Heart right ventricle (tissue), 16 donors: ENCODE measurements at regions not wholly inside any gene's neighbourhood (a gene's known extent, or its start where the extent isn't known, plus 50 kb on each side); places are given as distances from the start of the nearest gene placed in this dataset.

ENCODE experiments used
- ATAC-seq, 8 donors: fragments of 200-7000 bp; cut with Tn5 transposase; one replicate each; pipeline ENCODE4 v1.9.1; 2020; ENCODE audit warnings: mild to moderate bottlenecking in 8 of 8, moderate library complexity in 8 of 8, moderate number of reproducible peaks in 1 of 8
- DNase-seq, 2 donors: peaks; one replicate each; pipeline ENCODE4 v3.0.0-alpha.2; 2020
- H3K27ac ChIP-seq, 10 donors: fragments of 200-600 bp; sonication (generic) in 2 of 10; one replicate each; pipeline versions ENCODE4 v1.5.0 to v1.8.0; 2020 to 2022; ENCODE audit warnings: mild to moderate bottlenecking in 3 of 10
- H3K27me3 ChIP-seq, 7 donors: fragments of 200-600 bp; one replicate each; pipeline ENCODE4 v1.8.0; 2021 to 2022; ENCODE audit warnings: mild to moderate bottlenecking in 2 of 7
- H3K36me3 ChIP-seq, 9 donors: fragments of 200-600 bp; sonication (generic) in 1 of 9; one replicate each; pipeline versions ENCODE4 v1.5.0 to v1.8.0; 2020 to 2022; ENCODE audit warnings: mild to moderate bottlenecking in 2 of 9
- H3K4me1 ChIP-seq, 9 donors: fragments of 200-600 bp; sonication (generic) in 1 of 9; one replicate each; pipeline versions ENCODE4 v1.5.0 to v1.8.0; 2020 to 2022; ENCODE audit warnings: mild to moderate bottlenecking in 4 of 9
- H3K4me3 ChIP-seq, 10 donors: fragments of 200-600 bp; sonication (generic) in 2 of 10; one replicate each; pipeline versions ENCODE4 v1.5.0 to v1.8.0; 2020 to 2022; ENCODE audit warnings: mild to moderate bottlenecking in 7 of 10, moderate library complexity in 2 of 10
- H3K9me3 ChIP-seq, 11 donors: fragments of 200-600 bp in 10 of 11; sonication (generic) in 2 of 11; one replicate each; pipeline versions ENCODE4 v1.5.0 to v1.8.0; 2013 to 2022; ENCODE audit warnings: mild to moderate bottlenecking in 2 of 11, control low read depth in 1 of 11, moderate library complexity in 1 of 11
- WGBS, 2 donors: extraction: QIAGEN DNeasy Blood & Tissue Kit; methylation state at CpG; one replicate each; pipeline ENCODE4 v1.1.7; 2013; ENCODE audit warnings: inconsistent platforms in 1 of 2; 5-methylcytosine and 5-hydroxymethylcytosine counted together
- intact Hi-C, 10 donors: fragments of 100-400 bp; cut with DNase I; formaldehyde crosslinking; loops; one replicate each; pipeline versions ENCODE4 v1.11.1 to v1.14.2; 2022
- TF ChIP-seq, protein P1 (sequence below), 9 donors: fragments of 200-600 bp; sonication (generic) in 2 of 9; IDR thresholded peaks; one replicate each; pipeline versions ENCODE4 v1.5.0 to v1.8.0; 2021 to 2022; ENCODE audit warnings: antibody characterized with exemption in 9 of 9, mild to moderate bottlenecking in 5 of 9, moderate library complexity in 1 of 9
- donor health status: Arrhythmogenic right ventricular cardiomyopathy.
- donor health status: ischemic (EF 13 %, LVEDD 7.1; RV severe dilation, severe dysfunction).
- donor health status: healthy with polysubstance abuse.
- donor health status: DM: no; HTN: yes; CAD: no.
- donor health status: DM: no; HTN: no; CAD: no.
- donor health status: ischemic (EF 25% LVEDD 6.9; RV normal size, moderate dysfunction).
- donor health status: ischemic (EF 25% LVEDD 5.7; RV mildly dilated, moderate dysfunction).
- donor health status: healthy.
- donor health status: DM: yes; HTN: yes; CAD: no.
- donor health status: Ischemic cardiomyopathy.
- donor health status: ischemic (EF 35%, LVEDD 5.7; RV mildly dilated, moderate dysfunction).
- donor health status: nonischemic (EF 11% LVEDD 7.7; RV severe dilation, severe dysfunction).
- donor health status: DM: yes; HTN: yes; CAD: no.
- donor health status: PGD.
- donor health status: ischemic (EF 29% LVEDD 5.4; RV normal size, mild dysfunction).
- donor health status: nonischemic (EF 23%, LVEDD 6.1; RV moderate dilation, normal function).

DNA sequence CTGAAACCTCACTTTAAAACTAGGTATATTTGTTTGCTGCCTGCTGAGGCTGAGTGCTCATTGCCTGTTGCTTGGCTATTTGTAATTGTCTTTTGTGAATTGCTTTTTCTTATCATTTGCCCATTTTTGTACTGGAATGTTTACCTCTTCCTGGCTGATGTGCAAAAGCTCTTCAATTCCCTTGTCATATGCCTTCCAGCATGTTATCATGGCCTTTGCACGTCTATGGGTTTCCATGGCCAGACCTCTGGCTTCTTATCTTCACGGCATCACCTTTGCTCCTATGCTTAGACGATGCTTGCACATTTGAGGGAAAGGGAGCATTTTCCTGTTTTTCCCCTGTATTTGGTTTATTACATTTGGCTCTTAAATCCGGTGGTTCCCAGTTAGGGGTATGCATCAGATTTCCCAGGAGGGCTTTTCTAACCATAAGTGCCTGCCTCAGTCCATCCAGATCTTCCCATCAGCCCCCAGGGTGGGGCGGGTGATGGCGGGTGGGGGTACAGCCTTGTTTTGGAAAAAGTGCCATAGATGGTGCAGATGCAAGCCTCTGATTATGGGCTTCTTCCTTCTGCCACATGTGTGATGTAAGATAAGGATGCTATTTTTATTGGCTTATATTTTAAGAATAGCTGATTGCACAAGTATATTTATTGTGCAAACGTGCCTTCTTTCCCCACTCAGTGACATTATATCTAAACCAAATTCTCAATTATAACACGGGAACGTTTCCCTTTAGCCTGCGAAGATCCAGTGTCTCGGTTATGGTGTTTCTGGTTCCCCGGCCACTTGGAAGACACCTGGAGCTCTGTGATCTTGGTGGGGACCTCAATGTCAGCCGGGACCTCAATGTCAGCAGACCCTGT is 70.6 kb upstream of the SEPTIN5 start:
- H3K27ac ChIP-seq: no peak overlapping the region
- 51 to 62% methylated on average over 13 of the region's 13 CpGs for WGBS, 2 donors
- intact Hi-C loops: no loop called here
- ATAC-seq (no peak), DNase-seq (no peak)
- peaks cover 0 to 21% (median 13%) of the 10 kb centered on the region in 11 donors for H3K9me3 ChIP-seq
- no peaks in the 10 kb centered on the region for H3K36me3 ChIP-seq
- H3K4me3 ChIP-seq: no peak overlapping the region
- peaks cover 0 to 5% (median 0%) of the 10 kb centered on the region in 9 donors for H3K4me1 ChIP-seq
- TF ChIP-seq, protein P1, sequence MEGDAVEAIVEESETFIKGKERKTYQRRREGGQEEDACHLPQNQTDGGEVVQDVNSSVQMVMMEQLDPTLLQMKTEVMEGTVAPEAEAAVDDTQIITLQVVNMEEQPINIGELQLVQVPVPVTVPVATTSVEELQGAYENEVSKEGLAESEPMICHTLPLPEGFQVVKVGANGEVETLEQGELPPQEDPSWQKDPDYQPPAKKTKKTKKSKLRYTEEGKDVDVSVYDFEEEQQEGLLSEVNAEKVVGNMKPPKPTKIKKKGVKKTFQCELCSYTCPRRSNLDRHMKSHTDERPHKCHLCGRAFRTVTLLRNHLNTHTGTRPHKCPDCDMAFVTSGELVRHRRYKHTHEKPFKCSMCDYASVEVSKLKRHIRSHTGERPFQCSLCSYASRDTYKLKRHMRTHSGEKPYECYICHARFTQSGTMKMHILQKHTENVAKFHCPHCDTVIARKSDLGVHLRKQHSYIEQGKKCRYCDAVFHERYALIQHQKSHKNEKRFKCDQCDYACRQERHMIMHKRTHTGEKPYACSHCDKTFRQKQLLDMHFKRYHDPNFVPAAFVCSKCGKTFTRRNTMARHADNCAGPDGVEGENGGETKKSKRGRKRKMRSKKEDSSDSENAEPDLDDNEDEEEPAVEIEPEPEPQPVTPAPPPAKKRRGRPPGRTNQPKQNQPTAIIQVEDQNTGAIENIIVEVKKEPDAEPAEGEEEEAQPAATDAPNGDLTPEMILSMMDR (IDR thresholded peaks at IDR 0.05): no peak
- peaks cover 0 to 35% (median 26%) of the 10 kb centered on the region in 7 donors for H3K27me3 ChIP-seq

DNA sequence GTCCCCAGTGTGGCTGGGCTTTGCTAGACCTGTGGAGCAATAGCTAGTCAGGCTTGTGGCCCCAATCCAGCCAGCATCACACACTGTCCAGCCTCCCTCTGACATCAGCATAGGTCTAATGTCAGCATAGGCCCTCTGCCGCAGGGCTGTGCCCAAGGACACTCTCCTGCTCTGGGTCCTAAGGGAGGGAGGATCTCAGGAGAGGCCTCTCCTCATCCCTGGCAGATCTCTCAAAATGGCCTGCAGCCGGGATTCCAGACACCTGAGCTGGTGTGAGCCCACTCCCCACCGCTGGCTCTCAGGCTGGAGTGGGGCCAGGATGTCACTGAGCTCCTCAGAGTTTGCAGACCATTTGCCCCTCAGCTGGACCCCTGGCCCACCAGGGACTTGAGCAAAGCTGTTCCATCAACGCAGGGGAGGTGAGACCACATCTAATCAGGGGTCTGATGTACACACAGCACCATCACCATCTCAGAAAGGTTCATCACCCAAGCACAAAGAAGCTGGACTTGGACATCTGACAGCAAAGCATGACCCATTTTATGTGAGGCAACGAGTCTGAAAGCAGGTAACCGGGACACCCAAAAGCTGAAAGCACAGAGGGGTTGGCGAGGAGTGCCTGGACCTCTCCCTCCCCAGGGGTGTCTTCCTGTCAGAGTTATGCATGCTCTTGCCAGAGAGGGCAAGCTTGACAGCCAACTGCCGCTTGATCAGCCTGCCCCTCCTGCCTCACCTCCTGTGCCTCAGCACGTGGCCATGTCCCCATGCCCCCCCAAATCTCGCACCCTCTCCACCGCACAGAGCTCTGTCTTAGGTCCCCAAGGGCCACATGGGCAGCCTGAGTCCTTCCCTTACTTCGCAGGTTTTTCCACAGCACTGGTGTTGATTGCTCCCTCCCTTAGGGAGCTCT is 69.7 kb upstream of the SEPTIN5 start:
- Histone ChIP-seq H3K27me3 (peaks cover 0 to 35% (median 26%) of the 10 kb centered on the region in 7 donors), H3K9me3 (peaks cover 0 to 30% (median 16%) of the 10 kb centered on the region in 11 donors), H3K4me1 (peaks cover 0 to 5% (median 0%) of the 10 kb centered on the region in 9 donors), H3K36me3 (no peaks in the 10 kb centered on the region), H3K27ac (no peak overlapping the region), H3K4me3 (no peak overlapping the region)
- WGBS, 2 donors: 66 to 70% methylated on average over 12 of the region's 12 CpGs
- ATAC-seq: peak in 4 of 8 donors; percentile 28 to 58 (median 48)
- intact Hi-C loops: no loop called here
- DNase-seq: no peak
- TF ChIP-seq, protein P1 (IDR thresholded peaks at IDR 0.05): no peak

DNA sequence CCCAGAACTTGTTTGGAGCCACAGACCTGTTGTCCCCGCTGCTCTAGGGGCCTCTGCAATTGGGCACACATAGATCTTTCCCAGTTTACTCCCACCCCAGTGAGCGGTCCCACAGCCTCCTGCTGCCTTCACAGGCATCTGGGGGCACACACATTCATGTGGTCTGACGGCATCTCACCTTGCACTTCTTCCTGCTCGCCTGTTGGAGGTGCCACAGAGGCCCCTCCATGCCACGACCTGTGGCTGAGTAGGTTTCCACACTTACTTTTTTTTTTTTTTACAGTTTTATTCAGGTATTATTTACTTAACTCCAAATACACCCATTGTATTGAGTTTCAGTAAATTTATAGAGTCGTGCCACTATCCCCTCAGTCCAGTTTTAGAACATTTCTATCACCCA is 68.9 kb upstream of the SEPTIN5 start:
- Histone ChIP-seq H3K4me3 (no peak overlapping the region), H3K27me3 (peaks cover 0 to 37% (median 26%) of the 10 kb centered on the region in 7 donors), H3K27ac (no peak overlapping the region), H3K4me1 (peaks cover 0 to 5% (median 0%) of the 10 kb centered on the region in 9 donors), H3K36me3 (no peaks in the 10 kb centered on the region), H3K9me3 (peaks cover 0 to 37% (median 16%) of the 10 kb centered on the region in 11 donors)
- TF ChIP-seq, protein P1 (IDR thresholded peaks at IDR 0.05): no peak
- 75 to 81% methylated on average over 6 of the region's 6 CpGs for WGBS, 2 donors
- DNase-seq: no peak
- intact Hi-C loops: no loop called here
- no peak for ATAC-seq

DNA sequence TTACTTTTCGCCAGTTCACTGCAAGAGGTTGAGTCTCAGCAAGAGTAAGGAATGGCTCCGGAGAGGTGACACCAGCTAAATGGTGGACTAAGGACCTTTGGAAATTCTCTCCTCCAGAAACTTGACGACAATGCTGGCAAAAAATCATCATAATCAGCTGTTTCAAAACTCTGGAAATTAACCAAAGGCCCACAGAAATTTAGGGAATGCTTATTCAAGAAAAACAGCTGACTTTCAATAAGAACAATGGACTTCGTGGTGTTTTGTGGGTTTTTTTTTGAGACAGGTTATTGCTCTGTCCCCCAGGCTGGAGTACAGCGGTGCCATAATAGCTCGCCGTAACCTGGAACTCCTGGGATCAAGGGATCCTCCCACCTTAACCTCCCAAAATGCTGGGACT is 68.4 kb upstream of the SEPTIN5 start:
- Histone ChIP-seq H3K4me1 (peaks cover 0 to 5% (median 0%) of the 10 kb centered on the region in 9 donors), H3K36me3 (no peaks in the 10 kb centered on the region), H3K27ac (no peak overlapping the region), H3K4me3 (no peak overlapping the region), H3K9me3 (peaks cover 0 to 37% (median 16%) of the 10 kb centered on the region in 11 donors), H3K27me3 (peaks cover 0 to 35% (median 24%) of the 10 kb centered on the region in 7 donors)
- DNase-seq: no peak
- ATAC-seq: no peak
- TF ChIP-seq, protein P1 (IDR thresholded peaks at IDR 0.05): no peak
- WGBS, 2 donors: 84 to 86% methylated on average over 7 of the region's 7 CpGs
- intact Hi-C loops: no loop called here
